ENCODE measurements at regions not wholly inside any gene's neighbourhood (a gene's known extent, or its start where the extent isn't known, plus 50 kb on each side); places are given as distances from the start of the nearest gene placed in this dataset.
"Not testable (repeated sequence)": the region's sequence is repeated elsewhere in the genome, so short reads cannot be mapped to it uniquely, and the experiment has no call there.

DNA sequence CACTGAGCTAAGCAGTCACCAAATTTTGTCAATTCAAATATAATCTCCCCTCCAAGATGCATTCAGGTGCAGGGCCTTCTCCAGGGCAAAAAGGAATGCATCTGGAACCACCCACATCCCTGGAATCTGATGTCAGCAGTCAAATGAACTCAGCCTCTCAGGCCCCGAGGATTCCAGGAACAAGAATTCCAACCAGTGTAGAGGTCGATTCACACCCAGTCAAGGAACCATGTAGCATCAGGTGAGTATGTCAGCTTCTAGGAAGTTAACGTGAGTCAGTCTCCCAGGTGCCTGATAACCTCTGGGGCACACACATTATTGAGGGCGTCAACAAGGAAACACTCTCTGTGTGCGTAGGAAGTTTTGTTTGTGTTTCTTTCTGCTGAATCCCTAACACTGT is 122.2 kb upstream of the VOPP1 start:
- not testable (repeated sequence) for H3K9me2 ChIP-seq (replicated peaks; ENCODE audit: insufficient read depth, low read length); H3K27me3 ChIP-seq (ENCODE audit: low read length); H3K36me3 ChIP-seq (ENCODE audit: low read length); H4K20me1 ChIP-seq (ENCODE audit: low read depth, low read length); H2AFZ ChIP-seq (ENCODE audit: low read depth, low read length, severe bottlenecking); H3K4me3 ChIP-seq (ENCODE audit: insufficient read depth, low read length, poor library complexity, severe bottlenecking); H3K9ac ChIP-seq (ENCODE audit: low read length); H3F3A ChIP-seq (ENCODE audit: insufficient read depth); H3K4me2 ChIP-seq (ENCODE audit: low read depth, low read length, poor library complexity, severe bottlenecking); H3K79me2 ChIP-seq (ENCODE audit: insufficient read depth, low read length); H3K27ac ChIP-seq (ENCODE audit: low read depth, low read length); H3K9me3 ChIP-seq (ENCODE audit: insufficient read depth, low read length)

DNA sequence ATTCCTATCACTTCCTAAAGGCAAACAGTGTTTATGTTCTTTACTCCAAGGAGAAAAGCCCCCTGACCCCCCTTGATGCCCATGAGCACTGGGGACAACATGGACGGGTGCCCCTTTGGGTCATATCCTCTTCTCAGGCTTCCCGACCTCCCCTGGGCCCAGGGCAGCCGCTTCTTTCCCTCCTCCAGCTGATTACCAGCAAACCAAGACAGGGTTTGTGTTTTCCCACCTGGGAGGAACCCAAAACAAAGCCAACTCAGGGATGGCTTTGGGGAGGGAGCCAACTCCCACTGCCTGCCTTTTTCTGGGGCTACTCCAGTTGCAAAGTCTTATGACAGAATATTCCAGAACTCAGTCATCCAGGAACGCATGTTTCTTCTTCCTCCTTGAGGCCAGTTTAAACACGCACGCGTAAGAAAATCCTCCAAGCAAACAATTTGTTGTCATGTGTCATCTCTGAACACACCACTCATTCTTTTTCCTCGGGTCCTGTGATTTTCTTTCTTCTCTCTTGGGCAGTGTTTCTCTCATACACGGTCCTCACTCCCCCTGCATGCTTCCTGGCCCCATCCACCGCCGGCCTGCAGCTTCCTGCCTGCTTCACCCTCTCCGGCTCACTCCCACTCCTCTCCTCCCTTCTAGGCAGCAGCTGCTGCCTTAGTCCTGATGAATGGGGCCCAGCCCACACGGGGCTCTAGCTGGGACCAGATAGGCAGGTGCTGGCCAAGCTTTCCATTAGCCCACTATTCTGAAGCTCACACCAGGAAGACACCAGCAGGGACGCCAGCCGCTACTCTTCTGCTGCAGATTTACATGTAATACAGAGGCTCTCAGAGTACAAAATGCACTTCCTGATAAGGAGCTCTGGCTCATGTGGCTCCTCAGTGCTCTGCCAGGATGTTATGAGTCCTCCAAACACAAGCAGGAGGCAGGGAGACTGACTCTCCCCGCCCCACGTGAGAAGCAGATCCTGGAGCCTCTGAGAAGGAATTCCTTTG is 116.7 kb upstream of the VOPP1 start:
- H3K27me3 ChIP-seq (ENCODE audit: low read length); H3K9me3 ChIP-seq (ENCODE audit: insufficient read depth, low read length); H2AFZ ChIP-seq (ENCODE audit: low read depth, low read length, severe bottlenecking); H3F3A ChIP-seq (ENCODE audit: insufficient read depth); H3K79me2 ChIP-seq (ENCODE audit: insufficient read depth, low read length); H4K20me1 ChIP-seq (ENCODE audit: low read depth, low read length); H3K4me3 ChIP-seq (ENCODE audit: insufficient read depth, low read length, poor library complexity, severe bottlenecking); H3K27ac ChIP-seq (ENCODE audit: low read depth, low read length); H3K9ac ChIP-seq (ENCODE audit: low read length); H3K36me3 ChIP-seq (ENCODE audit: low read length); H3K9me2 ChIP-seq (replicated peaks; ENCODE audit: insufficient read depth, low read length); H3K4me2 ChIP-seq (ENCODE audit: low read depth, low read length, poor library complexity, severe bottlenecking): not testable (repeated sequence)

DNA sequence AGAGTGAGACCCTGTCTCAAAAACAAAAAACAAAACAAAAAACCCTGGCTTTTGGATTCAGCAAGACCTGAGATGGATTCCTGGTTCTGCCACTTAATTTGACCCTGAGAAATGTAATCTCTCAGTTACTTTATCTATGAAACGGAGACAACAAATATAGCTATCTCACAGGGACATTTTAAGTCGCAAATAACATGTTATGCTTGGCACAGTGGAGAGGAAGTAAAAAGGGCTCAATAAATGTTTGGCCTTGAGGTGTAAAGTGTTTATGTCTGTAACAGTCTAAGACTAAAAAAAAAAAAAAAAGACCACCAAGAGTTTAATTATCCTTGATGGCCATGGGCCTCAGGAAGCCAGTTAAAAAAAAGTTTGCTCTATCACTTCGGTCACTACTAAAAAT is 116.0 kb upstream of the VOPP1 start:
- not testable (repeated sequence) for H3K36me3 ChIP-seq (ENCODE audit: low read length); H3K4me2 ChIP-seq (ENCODE audit: low read depth, low read length, poor library complexity, severe bottlenecking); H3F3A ChIP-seq (ENCODE audit: insufficient read depth); H3K27me3 ChIP-seq (ENCODE audit: low read length); H3K4me3 ChIP-seq (ENCODE audit: insufficient read depth, low read length, poor library complexity, severe bottlenecking); H3K27ac ChIP-seq (ENCODE audit: low read depth, low read length); H3K9me2 ChIP-seq (replicated peaks; ENCODE audit: insufficient read depth, low read length); H3K9me3 ChIP-seq (ENCODE audit: insufficient read depth, low read length); H3K9ac ChIP-seq (ENCODE audit: low read length); H3K79me2 ChIP-seq (ENCODE audit: insufficient read depth, low read length); H4K20me1 ChIP-seq (ENCODE audit: low read depth, low read length); H2AFZ ChIP-seq (ENCODE audit: low read depth, low read length, severe bottlenecking)

DNA sequence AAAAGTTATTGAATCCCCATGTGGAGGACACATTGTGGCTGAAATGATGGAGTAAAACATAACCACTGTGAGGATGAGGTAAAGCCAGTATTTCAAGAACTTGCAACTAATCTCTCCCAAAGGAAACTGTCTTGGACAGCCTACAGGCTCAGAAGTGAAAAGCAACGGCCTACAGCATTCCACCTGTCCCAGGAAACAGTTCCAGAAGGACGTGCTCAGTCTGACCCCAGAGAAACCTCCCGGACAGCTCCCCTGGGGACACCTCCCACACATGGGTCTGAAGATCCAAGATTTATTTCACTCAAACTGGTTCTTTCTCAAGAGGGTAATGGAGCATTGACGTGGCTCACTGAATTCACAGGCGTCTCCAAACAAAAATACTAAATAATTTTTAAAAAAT is 115.0 kb upstream of the VOPP1 start:
- not testable (repeated sequence) for H3K9me2 ChIP-seq (replicated peaks; ENCODE audit: insufficient read depth, low read length); H3K27me3 ChIP-seq (ENCODE audit: low read length); H3K9ac ChIP-seq (ENCODE audit: low read length); H2AFZ ChIP-seq (ENCODE audit: low read depth, low read length, severe bottlenecking); H3K4me3 ChIP-seq (ENCODE audit: insufficient read depth, low read length, poor library complexity, severe bottlenecking); H4K20me1 ChIP-seq (ENCODE audit: low read depth, low read length); H3K4me2 ChIP-seq (ENCODE audit: low read depth, low read length, poor library complexity, severe bottlenecking); H3K9me3 ChIP-seq (ENCODE audit: insufficient read depth, low read length); H3K27ac ChIP-seq (ENCODE audit: low read depth, low read length); H3F3A ChIP-seq (ENCODE audit: insufficient read depth); H3K36me3 ChIP-seq (ENCODE audit: low read length); H3K79me2 ChIP-seq (ENCODE audit: insufficient read depth, low read length)

DNA sequence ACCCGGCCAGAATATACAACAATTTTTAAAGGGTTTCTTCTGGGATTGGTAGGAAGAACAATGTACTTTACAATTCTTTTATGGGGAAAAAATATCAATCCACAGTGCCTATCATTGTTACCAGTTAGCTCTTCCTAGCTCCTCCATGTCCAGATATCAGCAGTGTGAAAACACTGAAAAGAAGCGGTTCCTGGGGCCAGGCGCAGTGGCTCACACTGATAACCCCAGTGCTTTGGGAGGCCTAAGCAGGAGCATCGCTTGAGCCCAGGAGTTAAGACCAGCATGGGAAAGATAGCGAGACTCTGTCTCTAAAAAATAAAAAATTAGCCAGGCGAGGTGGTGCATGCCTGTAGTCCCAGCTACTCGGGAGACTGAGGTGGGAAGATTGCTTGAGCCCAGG is 114.5 kb upstream of the VOPP1 start:
- not testable (repeated sequence) for H4K20me1 ChIP-seq (ENCODE audit: low read depth, low read length); H3K9me3 ChIP-seq (ENCODE audit: insufficient read depth, low read length); H2AFZ ChIP-seq (ENCODE audit: low read depth, low read length, severe bottlenecking); H3K27me3 ChIP-seq (ENCODE audit: low read length); H3K36me3 ChIP-seq (ENCODE audit: low read length); H3K4me3 ChIP-seq (ENCODE audit: insufficient read depth, low read length, poor library complexity, severe bottlenecking); H3K79me2 ChIP-seq (ENCODE audit: insufficient read depth, low read length); H3K27ac ChIP-seq (ENCODE audit: low read depth, low read length); H3K9me2 ChIP-seq (replicated peaks; ENCODE audit: insufficient read depth, low read length); H3K9ac ChIP-seq (ENCODE audit: low read length); H3F3A ChIP-seq (ENCODE audit: insufficient read depth); H3K4me2 ChIP-seq (ENCODE audit: low read depth, low read length, poor library complexity, severe bottlenecking)

DNA sequence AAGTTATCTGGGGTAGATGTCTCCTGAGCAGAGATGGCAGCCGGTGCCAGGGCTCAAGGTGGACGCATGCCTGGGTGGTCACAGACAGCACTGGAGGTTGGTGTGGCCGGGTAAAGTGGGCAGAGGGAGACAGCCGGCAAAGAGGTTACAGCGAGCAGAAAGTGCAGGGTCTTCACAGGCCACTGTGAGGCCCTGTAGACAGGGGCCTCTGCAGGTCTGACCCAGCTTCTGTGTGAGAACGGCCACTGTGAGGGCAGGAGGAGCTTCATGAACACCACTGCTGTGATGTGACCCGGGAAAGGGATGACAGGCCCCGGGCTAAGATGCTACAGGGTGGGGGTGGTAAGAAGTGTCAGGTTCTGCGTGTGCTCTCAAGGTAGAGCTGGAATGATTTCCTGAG is 111.2 kb upstream of the VOPP1 start:
- H3K9ac ChIP-seq (ENCODE audit: low read length); H3K9me3 ChIP-seq (ENCODE audit: insufficient read depth, low read length); H3F3A ChIP-seq (ENCODE audit: insufficient read depth); H3K4me2 ChIP-seq (ENCODE audit: low read depth, low read length, poor library complexity, severe bottlenecking); H3K79me2 ChIP-seq (ENCODE audit: insufficient read depth, low read length); H3K27me3 ChIP-seq (ENCODE audit: low read length); H3K36me3 ChIP-seq (ENCODE audit: low read length); H3K4me3 ChIP-seq (ENCODE audit: insufficient read depth, low read length, poor library complexity, severe bottlenecking); H2AFZ ChIP-seq (ENCODE audit: low read depth, low read length, severe bottlenecking); H4K20me1 ChIP-seq (ENCODE audit: low read depth, low read length); H3K27ac ChIP-seq (ENCODE audit: low read depth, low read length); H3K9me2 ChIP-seq (replicated peaks; ENCODE audit: insufficient read depth, low read length): not testable (repeated sequence)

DNA sequence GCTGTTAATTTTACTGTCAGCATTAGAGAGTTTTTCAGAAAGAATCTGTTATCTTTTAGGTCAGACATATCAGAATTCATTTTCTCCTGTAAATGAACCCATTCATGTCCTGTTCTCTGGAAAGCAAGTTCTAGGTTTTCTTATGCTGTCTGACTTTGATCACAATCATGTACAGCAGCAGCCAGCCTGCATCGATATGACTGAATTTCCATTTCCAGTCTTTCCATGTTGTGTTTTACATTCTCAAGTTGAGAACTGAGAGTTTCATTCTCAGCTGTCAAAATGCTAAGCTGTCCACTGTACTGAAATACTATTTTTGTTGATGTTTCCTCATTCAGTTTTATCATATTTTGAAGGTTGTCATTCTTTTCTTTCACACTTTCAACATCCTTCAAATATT is 103.3 kb upstream of the VOPP1 start:
- H3K9ac ChIP-seq (ENCODE audit: low read length); H2AFZ ChIP-seq (ENCODE audit: low read depth, low read length, severe bottlenecking); H3F3A ChIP-seq (ENCODE audit: insufficient read depth); H3K9me2 ChIP-seq (replicated peaks; ENCODE audit: insufficient read depth, low read length); H3K79me2 ChIP-seq (ENCODE audit: insufficient read depth, low read length); H3K4me3 ChIP-seq (ENCODE audit: insufficient read depth, low read length, poor library complexity, severe bottlenecking); H3K9me3 ChIP-seq (ENCODE audit: insufficient read depth, low read length); H3K27me3 ChIP-seq (ENCODE audit: low read length); H3K4me2 ChIP-seq (ENCODE audit: low read depth, low read length, poor library complexity, severe bottlenecking); H3K36me3 ChIP-seq (ENCODE audit: low read length); H3K27ac ChIP-seq (ENCODE audit: low read depth, low read length); H4K20me1 ChIP-seq (ENCODE audit: low read depth, low read length): not testable (repeated sequence)

DNA sequence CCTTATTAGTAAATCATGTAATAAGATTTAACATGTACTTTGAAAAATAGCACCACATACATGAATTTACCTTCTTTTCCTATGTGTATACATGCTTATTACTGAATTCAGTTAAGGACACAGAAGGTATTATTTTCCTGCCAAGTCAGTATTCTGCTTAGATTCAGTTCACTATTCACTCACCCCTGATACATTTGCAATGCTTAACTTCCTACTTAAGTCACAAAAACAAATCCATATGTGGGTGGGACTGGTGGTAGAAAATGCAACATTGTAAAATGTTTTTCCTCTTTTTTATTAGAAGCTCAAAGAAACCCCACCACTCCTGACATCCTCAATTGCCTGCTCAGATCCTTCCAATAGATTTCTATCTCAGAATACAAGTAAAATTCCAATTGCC is 101.2 kb upstream of the VOPP1 start:
- H2AFZ ChIP-seq (ENCODE audit: low read depth, low read length, severe bottlenecking); H3K4me2 ChIP-seq (ENCODE audit: low read depth, low read length, poor library complexity, severe bottlenecking); H3K9ac ChIP-seq (ENCODE audit: low read length); H3K27me3 ChIP-seq (ENCODE audit: low read length); H4K20me1 ChIP-seq (ENCODE audit: low read depth, low read length); H3K27ac ChIP-seq (ENCODE audit: low read depth, low read length); H3K9me2 ChIP-seq (replicated peaks; ENCODE audit: insufficient read depth, low read length); H3K36me3 ChIP-seq (ENCODE audit: low read length); H3F3A ChIP-seq (ENCODE audit: insufficient read depth); H3K79me2 ChIP-seq (ENCODE audit: insufficient read depth, low read length); H3K9me3 ChIP-seq (ENCODE audit: insufficient read depth, low read length); H3K4me3 ChIP-seq (ENCODE audit: insufficient read depth, low read length, poor library complexity, severe bottlenecking): not testable (repeated sequence)

Data from SU-DHL-6 (cell line).